ENCODE measurements at regions not wholly inside any gene's neighbourhood (a gene's known extent, or its start where the extent isn't known, plus 50 kb on each side); places are given as distances from the start of the nearest gene placed in this dataset.

GRCh38 chr3:159266779-159267178 lies 464.9 kb downstream of the MFSD1 start:
- no peaks in the 10 kb centered on the region for H3K9me3 ChIP-seq
- no peak overlapping the region for H3K4me3 ChIP-seq (ENCODE audit: low read depth in 2 of 2, low read length in 1 of 2)
- 85% methylated on average over 6 of the region's 6 CpGs for WGBS (ENCODE audit: low lambda C conversion rate)
- no peak overlapping the region for H3K9ac ChIP-seq
- ChIA-PET CTCF (interaction anchor here (0.7 to 11.9 kb wide), 24 partner anchors 11 to 745 kb away, joined by 3 to 322 read pairs (median 6); no protein-coding TSS in a partner anchor), POLR2A (no interaction called here)
- no peak overlapping the region for H3K27ac ChIP-seq (ENCODE audit: low read depth in 2 of 2, low read length in 1 of 2)
- no peaks in the 10 kb centered on the region for H4K20me1 ChIP-seq (ENCODE audit: insufficient read depth)
- no peaks in the 10 kb centered on the region for H3F3A ChIP-seq (replicated peaks; ENCODE audit: insufficient read depth)
- H3K4me1 ChIP-seq (ENCODE audit: control insufficient read depth in 1 of 2, insufficient read depth in 2 of 2, low read depth in 1 of 2, low read length in 1 of 2): peaks cover 0 to 7% of the 10 kb centered on the region in 2 experiments; a peak in 2 of 4 replicates
- no peaks in the 10 kb centered on the region for H3K27me3 ChIP-seq (ENCODE audit: insufficient read depth)
- no peaks in the 10 kb centered on the region for H3K9me2 ChIP-seq
- no peak overlapping the region for H2AFZ ChIP-seq (ENCODE audit: low read depth)
- no peaks in the 10 kb centered on the region for H3K36me3 ChIP-seq (replicated peaks in 1 of 2; ENCODE audit: control insufficient read depth in 1 of 2, insufficient read depth in 2 of 2, low read length in 1 of 2)
- no peak overlapping the region for H3K4me2 ChIP-seq
- no peaks in the 10 kb centered on the region for H3K79me2 ChIP-seq (ENCODE audit: insufficient read depth)
- no peak for TF ChIP-seq RFX5 (IDR thresholded peaks at IDR 0.05; ENCODE audit: low read length)
- no peak for TF ChIP-seq USF2 (IDR thresholded peaks at IDR 0.05; ENCODE audit: borderline replicate concordance, low read depth, low read length)
- TF ChIP-seq CTCF (IDR thresholded peaks at IDR 0.05): peak; percentile 44; the same call in 1 of the 2 replicates
- peak; percentile 64 for TF ChIP-seq RAD21 (IDR thresholded peaks at IDR 0.05; ENCODE audit: low read length)
- no peak for TF ChIP-seq PBX3 (IDR thresholded peaks at IDR 0.05)
- no peak for TF ChIP-seq ELF1 (IDR thresholded peaks at IDR 0.05)
- DNase-seq: peak; percentile 24

- H3K27ac ChIP-seq (ENCODE audit: low read depth in 2 of 2, low read length in 1 of 2): no peak overlapping the region
- H3K9me3 ChIP-seq: no peaks in the 10 kb centered on the region
- H3K79me2 ChIP-seq (ENCODE audit: insufficient read depth): no peaks in the 10 kb centered on the region
- 89% methylated on average over 2 of the region's 2 CpGs for WGBS (ENCODE audit: low lambda C conversion rate)
- H3F3A ChIP-seq (replicated peaks; ENCODE audit: insufficient read depth): no peaks in the 10 kb centered on the region
- no peaks in the 10 kb centered on the region for H3K36me3 ChIP-seq (replicated peaks in 1 of 2; ENCODE audit: control insufficient read depth in 1 of 2, insufficient read depth in 2 of 2, low read length in 1 of 2)
- H3K9ac ChIP-seq: no peak overlapping the region
- H4K20me1 ChIP-seq (ENCODE audit: insufficient read depth): no peaks in the 10 kb centered on the region
- no peak overlapping the region for H3K4me3 ChIP-seq (ENCODE audit: low read depth in 2 of 2, low read length in 1 of 2)
- H3K27me3 ChIP-seq (ENCODE audit: insufficient read depth): no peaks in the 10 kb centered on the region
- no peak overlapping the region for H2AFZ ChIP-seq (ENCODE audit: low read depth)
- H3K9me2 ChIP-seq: no peaks in the 10 kb centered on the region
- ChIA-PET CTCF (interaction anchor here (0.6 to 1.8 kb wide), 4 partner anchors 11 to 533 kb away, joined by 3 to 5 read pairs (median 3); no protein-coding TSS in a partner anchor), POLR2A (no interaction called here)
- TF ChIP-seq YY1 (IDR thresholded peaks at IDR 0.05; ENCODE audit: low read depth): no peak
- peak in 1 of 2 experiments; percentile 53; a peak in 1 of 4 replicates for TF ChIP-seq EP300 (IDR thresholded peaks at IDR 0.05; ENCODE audit: borderline replicate concordance in 1 of 2, low read depth in 1 of 2, low read length in 1 of 2)
- no peak for DNase-seq
- peaks cover 0 to 2% of the 10 kb centered on the region in 2 experiments; a peak in 2 of 4 replicates for H3K4me1 ChIP-seq (ENCODE audit: control insufficient read depth in 1 of 2, insufficient read depth in 2 of 2, low read depth in 1 of 2, low read length in 1 of 2)
- no peak overlapping the region for H3K4me2 ChIP-seq
Observed at GRCh38 chr3:159271799-159272512, 470.1 kb downstream of the MFSD1 start.
